ENCODE measurements at regions not wholly inside any gene's neighbourhood (a gene's known extent, or its start where the extent isn't known, plus 50 kb on each side); places are given as distances from the start of the nearest gene placed in this dataset.

GRCh38 chr14:35971965-35972630 lies 146.0 kb downstream of the BRMS1L start:
- 76 to 88% (median 86%) methylated on average over 1 of the region's 1 CpG for WGBS, 4 donors
- no peak for DNase-seq
- H3K4me3 ChIP-seq = no peak overlapping the region
- no peaks in the 10 kb centered on the region for H3K36me3 ChIP-seq (replicated peaks in 1 of 2)
- no peak for TF ChIP-seq POLR2A (IDR thresholded peaks at IDR 0.05)
- no peak for TF ChIP-seq CTCF (IDR thresholded peaks at IDR 0.05)
- H3K27me3 ChIP-seq = no peaks in the 10 kb centered on the region
- no peaks in the 10 kb centered on the region for H3K4me1 ChIP-seq (replicated peaks in 1 of 2)
- intact Hi-C loops (cut with DNase I) = no loop called here
- no peaks in the 10 kb centered on the region for H3K9me3 ChIP-seq (replicated peaks in 1 of 3)
- no peak overlapping the region for H3K27ac ChIP-seq

- 58 to 73% (median 66%) methylated on average over 3 of the region's 3 CpGs for WGBS, 4 donors
- Histone ChIP-seq H3K4me1 (replicated peaks in 1 of 2) (no peaks in the 10 kb centered on the region), H3K27ac (no peak overlapping the region), H3K36me3 (replicated peaks in 1 of 2) (no peaks in the 10 kb centered on the region), H3K9me3 (replicated peaks in 1 of 3) (no peaks in the 10 kb centered on the region), H3K4me3 (no peak overlapping the region), H3K27me3 (no peaks in the 10 kb centered on the region)
- no peak for TF ChIP-seq CTCF (IDR thresholded peaks at IDR 0.05)
- TF ChIP-seq POLR2A (IDR thresholded peaks at IDR 0.05) = no peak
- intact Hi-C loops (cut with DNase I) = no loop called here
- no peak for DNase-seq
Observed at GRCh38 chr14:35969310-35969709, 143.2 kb downstream of the BRMS1L start.

DNA sequence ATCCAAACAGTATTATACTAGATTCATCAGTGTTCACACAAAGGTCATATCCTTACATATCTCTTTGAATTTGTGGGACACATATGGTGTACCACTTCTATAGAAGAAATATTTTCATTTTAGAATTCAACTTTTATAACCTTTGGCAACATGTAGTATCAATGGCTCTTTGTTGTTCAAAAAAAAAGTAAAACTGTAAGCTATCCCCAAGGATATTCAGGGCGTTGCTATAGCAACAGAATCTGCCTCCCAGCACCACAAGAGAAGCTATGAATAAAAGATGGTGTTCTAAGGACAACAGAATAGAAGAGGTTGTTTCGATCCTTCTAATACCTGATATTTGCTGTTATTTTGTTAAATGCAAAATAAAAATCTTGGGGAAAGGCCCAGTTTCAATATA lies 139.3 kb downstream of the BRMS1L start:
- no peak for DNase-seq
- intact Hi-C loops (cut with DNase I) = no loop called here
- TF ChIP-seq POLR2A (IDR thresholded peaks at IDR 0.05) (no peak), CTCF (IDR thresholded peaks at IDR 0.05) (no peak)
- H3K4me1 ChIP-seq (replicated peaks in 1 of 2) = no peaks in the 10 kb centered on the region
- no peak overlapping the region for H3K4me3 ChIP-seq
- no peaks in the 10 kb centered on the region for H3K36me3 ChIP-seq (replicated peaks in 1 of 2)
- WGBS, 4 donors = 56 to 69% (median 67%) methylated on average over 2 of the region's 2 CpGs
- no peaks in the 10 kb centered on the region for H3K9me3 ChIP-seq (replicated peaks in 1 of 3)
- no peaks in the 10 kb centered on the region for H3K27me3 ChIP-seq
- no peak overlapping the region for H3K27ac ChIP-seq

DNA sequence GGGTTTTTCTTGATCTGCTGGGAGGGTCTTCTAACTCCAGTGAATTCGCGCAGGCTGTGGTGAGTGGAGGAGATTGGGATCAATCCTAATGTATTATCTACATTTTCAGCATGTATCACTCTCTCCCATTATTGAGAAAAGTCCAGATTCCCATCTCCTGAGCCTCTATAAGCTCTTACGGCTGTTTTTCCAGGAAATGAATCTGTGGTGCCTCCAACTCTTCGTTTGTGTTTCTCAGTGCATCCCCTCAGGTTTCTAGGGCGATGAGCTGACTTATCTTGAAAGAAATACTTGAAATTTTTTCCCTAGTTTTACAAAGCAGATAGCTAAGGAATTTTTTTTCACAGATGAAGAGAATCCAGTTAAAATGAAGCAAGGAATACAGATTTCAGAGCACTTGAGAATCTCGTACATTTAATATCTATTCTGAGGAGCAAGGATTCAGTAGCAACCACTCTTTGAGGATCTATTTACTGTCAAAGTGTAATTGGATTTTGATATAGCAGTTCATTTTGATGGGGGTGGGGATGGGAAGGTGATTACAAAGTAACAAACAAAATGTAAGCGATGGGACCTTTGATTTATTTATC lies 138.7 kb downstream of the BRMS1L start:
- no peak overlapping the region for H3K4me3 ChIP-seq
- DNase-seq = no peak
- H3K36me3 ChIP-seq (replicated peaks in 1 of 2) = no peaks in the 10 kb centered on the region
- intact Hi-C loops (cut with DNase I) = no loop called here
- no peaks in the 10 kb centered on the region for H3K4me1 ChIP-seq (replicated peaks in 1 of 2)
- 69 to 74% (median 73%) methylated on average over 7 of the region's 7 CpGs for WGBS, 4 donors
- no peak overlapping the region for H3K27ac ChIP-seq
- H3K9me3 ChIP-seq (replicated peaks in 1 of 3) = no peaks in the 10 kb centered on the region
- no peaks in the 10 kb centered on the region for H3K27me3 ChIP-seq
- TF ChIP-seq POLR2A (IDR thresholded peaks at IDR 0.05) = no peak
- TF ChIP-seq CTCF (IDR thresholded peaks at IDR 0.05) = no peak

Measured in adrenal gland (tissue), 9 donors.